MM.1S (cell line): ENCODE measurements at regions not wholly inside any gene's neighbourhood (a gene's known extent, or its start where the extent isn't known, plus 50 kb on each side); places are given as distances from the start of the nearest gene placed in this dataset.

Experiments used
- DNase-seq: peaks from one replicate; pipeline ENCODE4 v3.0.0-alpha.2; 2015
- H2AFZ ChIP-seq: fragments of 300-600 bp; sonication (generic); 2 replicates; pipeline ENCODE4 v1.6.0; 2016; ENCODE audit warnings: antibody characterized with exemption, low read length
- H3F3A ChIP-seq: fragments of 300-600 bp; sonication (generic); 2 replicates; pipeline ENCODE4 v1.6.1; 2016; ENCODE audit warnings: mild to moderate bottlenecking, antibody characterized with exemption, low read length, moderate library complexity, mixed read lengths; ENCODE audit not compliant: insufficient read depth
- H3K27ac ChIP-seq: fragments of 300-600 bp; sonication (generic); 2 replicates; pipeline ENCODE4 v1.5.1; 2016; ENCODE audit warnings: mild to moderate bottlenecking, low read length
- H3K27me3 ChIP-seq: fragments of 300-600 bp; sonication (generic); replicated peaks from 2 replicates; pipeline ENCODE4 v1.6.0; 2016; ENCODE audit warnings: low read length; ENCODE audit not compliant: insufficient read depth
- H3K36me3 ChIP-seq: fragments of 300-600 bp; sonication (generic); replicated peaks from 2 replicates; pipeline ENCODE4 v1.6.1; 2016; ENCODE audit warnings: mild to moderate bottlenecking, low read length, mixed read lengths; ENCODE audit not compliant: insufficient read depth
- H3K4me1 ChIP-seq: fragments of 300-600 bp; sonication (generic); 2 replicates; pipeline ENCODE4 v1.6.1; 2016; ENCODE audit warnings: low read length, mixed read lengths
- H3K4me2 ChIP-seq: fragments of 300-600 bp; sonication (generic); 2 replicates; pipeline ENCODE4 v1.6.0; 2016; ENCODE audit warnings: low read depth, low read length
- H3K4me3 ChIP-seq: fragments of 300-600 bp; sonication (generic); 2 replicates; pipeline ENCODE4 v1.5.1; 2016; ENCODE audit warnings: low read length, mixed read lengths
- H3K79me2 ChIP-seq: fragments of 300-600 bp; sonication (generic); 2 replicates; pipeline ENCODE4 v1.6.1; 2016; ENCODE audit warnings: mixed run types, low read length, mixed read lengths
- H3K9ac ChIP-seq: fragments of 300-600 bp; sonication (generic); 2 replicates; pipeline ENCODE4 v1.6.1; 2016; ENCODE audit warnings: low read length, mixed read lengths
- H3K9me2 ChIP-seq: fragments of 300-600 bp; sonication (generic); replicated peaks from 2 replicates; pipeline ENCODE4 v1.6.1; 2016; ENCODE audit warnings: mild to moderate bottlenecking, low read length, mixed read lengths; ENCODE audit not compliant: insufficient read depth
- H3K9me3 ChIP-seq: fragments of 300-600 bp; sonication (generic); replicated peaks from 2 replicates; pipeline ENCODE4 v1.6.1; 2016; ENCODE audit warnings: mild to moderate bottlenecking, low read length, mixed read lengths; ENCODE audit not compliant: insufficient read depth
- H4K20me1 ChIP-seq: fragments of 300-600 bp; sonication (generic); 2 replicates; pipeline ENCODE4 v1.6.1; 2016; ENCODE audit warnings: mild to moderate bottlenecking, low read length, moderate library complexity, mixed read lengths; ENCODE audit not compliant: insufficient read depth
- EZH2 ChIP-seq: fragments of 300-600 bp; sonication (generic); optimal IDR thresholded peaks from 2 replicates; pipeline ENCODE3; 2017; ENCODE audit warnings: low read depth, mild to moderate bottlenecking, antibody characterized with exemption, low read length, mixed read lengths
- EZH2phosphoT487 ChIP-seq: fragments of 300-600 bp; sonication (generic); IDR thresholded peaks from 2 replicates; pipeline ENCODE4 v1.6.1; 2018; ENCODE audit warnings: antibody characterized with exemption, low read length
- TF ChIP-seq, protein P1 (sequence below): fragments of 300-600 bp; sonication (generic); IDR thresholded peaks from 2 replicates; pipeline ENCODE4 v1.5.1; 2016; ENCODE audit warnings: antibody characterized with exemption, low read length, mixed read lengths

DNA sequence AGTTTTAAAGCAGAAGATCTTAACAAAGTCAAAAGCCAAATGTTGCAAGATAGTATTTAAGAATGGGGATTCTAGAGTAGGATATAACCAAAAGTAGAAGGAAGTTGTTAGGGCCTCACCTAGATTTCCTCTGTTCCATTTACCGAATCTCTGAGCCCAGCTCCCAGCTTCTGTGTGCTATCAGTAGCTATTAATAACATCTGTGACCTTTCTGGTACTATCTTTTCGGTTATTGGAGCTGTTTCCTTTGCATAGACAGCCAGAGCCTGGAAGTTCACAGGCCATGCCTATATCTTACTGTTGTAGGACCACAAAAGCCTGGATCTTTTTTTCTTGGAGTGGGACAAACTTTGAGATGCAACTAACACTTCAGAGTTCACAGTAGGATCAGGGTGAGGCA is 244.2 kb downstream of the PPP1R2C start:
- Histone ChIP-seq H3K4me3 (no peak overlapping the region), H3F3A (no peaks in the 10 kb centered on the region), H3K36me3 (no peaks in the 10 kb centered on the region), H4K20me1 (no peaks in the 10 kb centered on the region), H3K9me3 (no peaks in the 10 kb centered on the region), H3K4me2 (no peak overlapping the region), H2AFZ (no peak overlapping the region), H3K4me1 (no peaks in the 10 kb centered on the region), H3K27me3 (no peaks in the 10 kb centered on the region), H3K27ac (no peak overlapping the region), H3K9ac (no peak overlapping the region), H3K9me2 (no peaks in the 10 kb centered on the region), H3K79me2 (no peaks in the 10 kb centered on the region)
- no peak for DNase-seq
- no peak for TF ChIP-seq EZH2phosphoT487
- TF ChIP-seq, protein P1, sequence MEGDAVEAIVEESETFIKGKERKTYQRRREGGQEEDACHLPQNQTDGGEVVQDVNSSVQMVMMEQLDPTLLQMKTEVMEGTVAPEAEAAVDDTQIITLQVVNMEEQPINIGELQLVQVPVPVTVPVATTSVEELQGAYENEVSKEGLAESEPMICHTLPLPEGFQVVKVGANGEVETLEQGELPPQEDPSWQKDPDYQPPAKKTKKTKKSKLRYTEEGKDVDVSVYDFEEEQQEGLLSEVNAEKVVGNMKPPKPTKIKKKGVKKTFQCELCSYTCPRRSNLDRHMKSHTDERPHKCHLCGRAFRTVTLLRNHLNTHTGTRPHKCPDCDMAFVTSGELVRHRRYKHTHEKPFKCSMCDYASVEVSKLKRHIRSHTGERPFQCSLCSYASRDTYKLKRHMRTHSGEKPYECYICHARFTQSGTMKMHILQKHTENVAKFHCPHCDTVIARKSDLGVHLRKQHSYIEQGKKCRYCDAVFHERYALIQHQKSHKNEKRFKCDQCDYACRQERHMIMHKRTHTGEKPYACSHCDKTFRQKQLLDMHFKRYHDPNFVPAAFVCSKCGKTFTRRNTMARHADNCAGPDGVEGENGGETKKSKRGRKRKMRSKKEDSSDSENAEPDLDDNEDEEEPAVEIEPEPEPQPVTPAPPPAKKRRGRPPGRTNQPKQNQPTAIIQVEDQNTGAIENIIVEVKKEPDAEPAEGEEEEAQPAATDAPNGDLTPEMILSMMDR, result no peak
- TF ChIP-seq EZH2, result no peak

DNA sequence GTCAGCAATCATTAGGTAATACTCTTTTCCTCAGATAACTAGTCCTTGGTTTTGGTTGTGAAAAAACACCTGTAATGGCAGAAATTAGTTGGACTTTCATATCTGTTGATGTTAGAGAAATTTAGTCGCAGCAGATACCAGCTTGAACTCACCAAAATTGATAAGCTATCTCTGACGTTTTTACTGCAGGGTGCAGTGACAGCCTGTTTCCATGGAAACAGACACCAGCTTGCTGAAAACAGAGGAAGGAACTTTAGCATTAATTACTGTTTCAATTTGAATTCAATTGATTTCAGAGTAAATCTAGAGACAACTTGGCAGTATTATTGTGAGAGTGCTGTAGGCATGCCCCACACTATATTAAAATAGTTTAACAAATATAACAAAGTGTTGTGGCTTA is 246.5 kb downstream of the PPP1R2C start:
- Histone ChIP-seq H3F3A (no peaks in the 10 kb centered on the region), H3K9me2 (no peaks in the 10 kb centered on the region), H3K4me2 (no peak overlapping the region), H3K9ac (no peak overlapping the region), H4K20me1 (no peaks in the 10 kb centered on the region), H2AFZ (no peak overlapping the region), H3K27ac (no peak overlapping the region), H3K4me3 (no peak overlapping the region), H3K36me3 (no peaks in the 10 kb centered on the region), H3K27me3 (no peaks in the 10 kb centered on the region), H3K79me2 (no peaks in the 10 kb centered on the region), H3K4me1 (no peaks in the 10 kb centered on the region), H3K9me3 (no peaks in the 10 kb centered on the region)
- no peak for DNase-seq
- TF ChIP-seq EZH2phosphoT487, result no peak

DNA sequence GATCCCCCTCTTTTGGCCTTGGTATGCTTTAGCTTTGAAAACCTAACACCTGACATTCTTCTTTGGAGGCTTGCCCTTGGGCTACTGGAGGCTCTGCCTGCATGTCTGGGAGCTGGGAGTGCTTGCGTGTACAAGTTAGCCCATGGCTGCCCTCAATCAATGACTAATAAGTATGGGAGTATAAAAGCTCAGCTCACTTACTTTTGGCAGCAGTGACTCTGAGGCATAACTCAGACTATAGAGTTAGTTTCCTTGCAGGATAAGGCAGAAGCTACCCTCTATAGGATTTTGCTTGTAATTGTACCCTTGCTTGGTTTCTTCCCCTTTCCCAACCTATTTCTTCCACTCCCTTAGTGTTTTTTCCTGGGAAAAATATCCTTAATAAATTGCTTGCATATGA is 247.9 kb downstream of the PPP1R2C start:
- no peaks in the 10 kb centered on the region for H3K4me1 ChIP-seq
- H3F3A ChIP-seq, result no peaks in the 10 kb centered on the region
- H3K9me2 ChIP-seq, result no peaks in the 10 kb centered on the region
- no peaks in the 10 kb centered on the region for H3K36me3 ChIP-seq
- no peaks in the 10 kb centered on the region for H3K79me2 ChIP-seq
- no peaks in the 10 kb centered on the region for H3K9me3 ChIP-seq
- H4K20me1 ChIP-seq, result no peaks in the 10 kb centered on the region
- TF ChIP-seq EZH2 (no peak), EZH2phosphoT487 (no peak)
- TF ChIP-seq, protein P1, result no peak
- H2AFZ ChIP-seq, result no peak overlapping the region
- H3K27ac ChIP-seq, result no peak overlapping the region
- H3K4me2 ChIP-seq, result no peak overlapping the region
- no peak overlapping the region for H3K4me3 ChIP-seq
- no peaks in the 10 kb centered on the region for H3K27me3 ChIP-seq
- no peak for DNase-seq
- H3K9ac ChIP-seq, result no peak overlapping the region

DNA sequence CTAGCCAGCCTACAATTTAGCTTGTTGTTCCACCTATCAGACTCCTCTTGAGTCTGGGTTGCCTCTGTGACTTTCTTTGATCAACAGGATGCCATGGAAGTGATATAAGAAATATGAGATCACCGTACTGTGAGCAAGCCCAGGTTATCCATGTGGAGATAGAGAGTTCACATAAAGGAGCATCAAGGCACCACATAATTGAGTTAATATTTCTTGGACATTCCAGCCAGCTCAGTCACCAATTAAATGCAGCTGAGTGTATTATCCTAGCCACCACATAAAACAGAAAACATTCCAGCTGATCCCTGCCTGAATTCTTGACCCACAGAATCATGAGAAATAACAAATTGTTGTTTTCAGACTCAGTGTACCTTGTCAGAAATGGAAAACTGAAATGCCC is 253.6 kb downstream of the PPP1R2C start:
- Histone ChIP-seq H3K27ac (no peak overlapping the region), H3K36me3 (no peaks in the 10 kb centered on the region), H2AFZ (no peak overlapping the region), H3K9ac (no peak overlapping the region), H3K27me3 (no peaks in the 10 kb centered on the region), H4K20me1 (no peaks in the 10 kb centered on the region), H3K79me2 (no peaks in the 10 kb centered on the region), H3F3A (no peaks in the 10 kb centered on the region), H3K9me2 (no peaks in the 10 kb centered on the region), H3K4me2 (no peak overlapping the region), H3K4me1 (no peaks in the 10 kb centered on the region), H3K4me3 (no peak overlapping the region), H3K9me3 (no peaks in the 10 kb centered on the region)
- DNase-seq, result no peak
- TF ChIP-seq, protein P1, result no peak
